GM06990 (cell line): ENCODE measurements at regions not wholly inside any gene's neighbourhood (a gene's known extent, or its start where the extent isn't known, plus 50 kb on each side); places are given as distances from the start of the nearest gene placed in this dataset.

Source experiments
- DNase-seq: peaks from one replicate; pipeline ENCODE4 v3.0.0-alpha.2; 2011; ENCODE audit not compliant: insufficient read length; ENCODE audit errors: extremely low read depth
- H3K27me3 ChIP-seq: replicated peaks from 2 replicates; pipeline ENCODE4 v1.6.0; 2011; ENCODE audit warnings: low read length; ENCODE audit not compliant: control insufficient read depth, insufficient read depth
- H3K36me3 ChIP-seq: 2 replicates; pipeline ENCODE4 v1.5.1; 2011; ENCODE audit warnings: low read length; ENCODE audit not compliant: control insufficient read depth, insufficient read depth
- H3K4me3 ChIP-seq: replicated peaks from 2 replicates; pipeline ENCODE4 v1.5.1; 2011; ENCODE audit warnings: low read depth, mild to moderate bottlenecking, control low read depth, low read length
- TF ChIP-seq, protein P1 (sequence below): IDR thresholded peaks from 2 replicates; pipeline ENCODE4 v1.5.1; 2011; ENCODE audit warnings: low read length, control low read depth, mild to moderate bottlenecking, inconsistent platforms; ENCODE audit not compliant: insufficient read depth, poor library complexity, severe bottlenecking

DNA sequence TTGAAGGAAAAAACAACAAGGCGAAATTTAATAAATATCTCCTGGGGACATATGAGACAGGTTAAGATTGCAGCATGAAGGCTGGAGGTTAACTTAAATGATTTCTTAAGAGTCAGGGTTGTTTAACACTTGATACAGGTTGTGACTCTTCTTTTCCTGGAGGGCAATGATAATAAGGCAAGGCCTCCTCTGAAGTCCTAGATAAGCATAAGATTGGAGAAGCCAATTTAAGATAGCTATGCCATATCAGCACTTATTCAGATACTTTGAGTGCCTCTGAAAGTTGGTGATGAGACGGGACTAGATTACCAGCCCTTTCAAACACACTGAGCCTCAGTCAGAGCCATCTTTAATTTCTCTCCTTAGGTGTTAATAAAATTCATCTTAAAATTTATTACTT, 350.8 kb downstream of the FBXO8 start:
- TF ChIP-seq, protein P1, sequence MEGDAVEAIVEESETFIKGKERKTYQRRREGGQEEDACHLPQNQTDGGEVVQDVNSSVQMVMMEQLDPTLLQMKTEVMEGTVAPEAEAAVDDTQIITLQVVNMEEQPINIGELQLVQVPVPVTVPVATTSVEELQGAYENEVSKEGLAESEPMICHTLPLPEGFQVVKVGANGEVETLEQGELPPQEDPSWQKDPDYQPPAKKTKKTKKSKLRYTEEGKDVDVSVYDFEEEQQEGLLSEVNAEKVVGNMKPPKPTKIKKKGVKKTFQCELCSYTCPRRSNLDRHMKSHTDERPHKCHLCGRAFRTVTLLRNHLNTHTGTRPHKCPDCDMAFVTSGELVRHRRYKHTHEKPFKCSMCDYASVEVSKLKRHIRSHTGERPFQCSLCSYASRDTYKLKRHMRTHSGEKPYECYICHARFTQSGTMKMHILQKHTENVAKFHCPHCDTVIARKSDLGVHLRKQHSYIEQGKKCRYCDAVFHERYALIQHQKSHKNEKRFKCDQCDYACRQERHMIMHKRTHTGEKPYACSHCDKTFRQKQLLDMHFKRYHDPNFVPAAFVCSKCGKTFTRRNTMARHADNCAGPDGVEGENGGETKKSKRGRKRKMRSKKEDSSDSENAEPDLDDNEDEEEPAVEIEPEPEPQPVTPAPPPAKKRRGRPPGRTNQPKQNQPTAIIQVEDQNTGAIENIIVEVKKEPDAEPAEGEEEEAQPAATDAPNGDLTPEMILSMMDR, result no peak
- DNase-seq, result no peak
- H3K4me3 ChIP-seq, result no peak overlapping the region
- no peaks in the 10 kb centered on the region for H3K36me3 ChIP-seq
- no peaks in the 10 kb centered on the region; the same call in 1 of the 2 replicates for H3K27me3 ChIP-seq

GRCh38 chr4:173930329-173930967, 353.0 kb downstream of the FBXO8 start:
- H3K4me3 ChIP-seq, result no peak overlapping the region
- TF ChIP-seq, protein P1, result no peak
- no peak for DNase-seq
- H3K27me3 ChIP-seq, result no peaks in the 10 kb centered on the region; the same call in 1 of the 2 replicates
- no peaks in the 10 kb centered on the region for H3K36me3 ChIP-seq

GRCh38 chr4:173929921-173930320, 353.5 kb downstream of the FBXO8 start:
- DNase-seq, result no peak
- Histone ChIP-seq H3K4me3 (no peak overlapping the region), H3K27me3 (no peaks in the 10 kb centered on the region; the same call in 1 of the 2 replicates), H3K36me3 (no peaks in the 10 kb centered on the region)
- TF ChIP-seq, protein P1, result no peak

DNA sequence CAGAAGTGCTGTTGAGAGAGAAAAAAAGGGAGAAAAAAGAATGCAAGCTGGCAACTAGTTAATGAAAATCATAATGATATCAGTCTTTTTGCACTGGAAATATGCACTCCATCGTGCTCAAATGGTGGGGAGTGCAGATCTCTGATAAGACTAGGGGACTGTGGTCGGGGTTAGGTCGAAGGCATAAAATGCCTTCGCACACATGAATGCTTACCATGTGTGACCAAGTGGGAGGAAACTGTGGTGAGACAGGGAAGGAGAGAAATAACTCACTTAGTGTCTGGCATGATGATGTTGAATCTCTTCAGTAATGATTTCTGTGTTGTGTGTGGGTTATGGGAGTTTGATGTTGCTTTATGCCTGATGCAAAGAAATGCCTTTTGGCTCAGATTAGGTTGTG, 358.9 kb downstream of the FBXO8 start:
- DNase-seq, result no peak
- no peak overlapping the region for H3K4me3 ChIP-seq
- no peaks in the 10 kb centered on the region for H3K27me3 ChIP-seq
- TF ChIP-seq, protein P1, result no peak
- no peaks in the 10 kb centered on the region for H3K36me3 ChIP-seq

GRCh38 chr4:173919861-173920260, 363.6 kb downstream of the FBXO8 start:
- no peak for DNase-seq
- no peaks in the 10 kb centered on the region for H3K36me3 ChIP-seq
- no peaks in the 10 kb centered on the region for H3K27me3 ChIP-seq
- no peak overlapping the region for H3K4me3 ChIP-seq
- TF ChIP-seq, protein P1, result no peak

GRCh38 chr4:173919196-173919595, 364.3 kb downstream of the FBXO8 start:
- no peak overlapping the region for H3K4me3 ChIP-seq
- TF ChIP-seq, protein P1, result no peak
- no peak for DNase-seq
- no peaks in the 10 kb centered on the region for H3K27me3 ChIP-seq
- no peaks in the 10 kb centered on the region for H3K36me3 ChIP-seq
